ENCODE measurements at regions not wholly inside any gene's neighbourhood (a gene's known extent, or its start where the extent isn't known, plus 50 kb on each side); places are given as distances from the start of the nearest gene placed in this dataset.

DNA sequence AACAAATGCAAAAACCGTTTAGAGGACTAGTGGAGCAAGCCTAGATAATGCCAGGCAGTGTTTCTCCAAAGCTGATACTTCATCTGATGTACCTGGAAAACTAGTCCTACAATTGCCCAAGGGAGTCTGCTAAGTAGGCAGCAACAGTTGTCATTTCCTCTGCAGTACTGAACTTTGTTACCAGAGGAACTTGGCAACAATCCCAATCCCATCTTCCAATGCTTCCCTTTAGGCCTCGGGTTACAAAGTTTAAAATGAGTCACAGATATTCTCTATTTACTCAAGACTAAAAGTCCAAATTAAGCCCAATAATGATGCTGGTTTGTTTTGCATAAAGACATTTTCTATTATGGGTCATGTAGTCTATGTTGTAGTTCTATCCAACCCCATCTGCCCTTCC lies 120.0 kb upstream of the GLRA2 start:
- no peak overlapping the region for H3K4me3 Mint-ChIP-seq

DNA sequence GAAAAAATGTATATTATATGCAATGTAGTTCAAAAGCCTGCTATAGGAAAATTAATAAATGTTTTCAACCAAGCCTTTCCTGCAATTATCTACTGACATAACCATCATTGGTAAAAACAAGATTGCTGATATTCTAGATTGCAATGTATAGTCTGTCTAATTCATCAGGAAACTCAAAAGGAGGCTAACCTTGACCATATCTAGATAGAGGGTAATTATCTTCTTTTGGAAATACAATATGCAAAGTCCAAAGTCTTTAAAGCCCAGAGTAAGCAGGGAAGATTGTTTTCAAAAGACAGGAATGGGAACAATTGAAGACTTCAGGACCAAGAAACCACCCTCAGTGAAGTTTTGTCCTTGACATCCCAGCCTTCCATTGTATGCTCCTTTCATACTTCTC lies 123.1 kb upstream of the GLRA2 start:
- Mint-ChIP-seq H3K36me3 (no peaks in the 10 kb centered on the region), H3K4me1 (no peaks in the 10 kb centered on the region), H3K27ac (no peak overlapping the region), H3K4me3 (no peak overlapping the region), H3K27me3 (no peaks in the 10 kb centered on the region), H3K9me3 (peaks cover 0 to 1% (median 0%) of the 10 kb centered on the region in 7 donors)
- no peaks in the 10 kb centered on the region for H3K4me1 ChIP-seq (ENCODE audit: control insufficient read depth, insufficient read depth, low read length, poor library complexity, severe bottlenecking)
- no peak overlapping the region for H3K27ac ChIP-seq (ENCODE audit: insufficient read depth, low read length, poor library complexity, severe bottlenecking)
- DNase-seq (no peak), ATAC-seq (ENCODE audit: low read depth in 2 of 2) (no peak)
- no peaks in the 10 kb centered on the region for H3K27me3 ChIP-seq (ENCODE audit: control insufficient read depth, insufficient read depth, low read length)
- H3K36me3 ChIP-seq (ENCODE audit: control insufficient read depth, insufficient read depth, low read length): no peaks in the 10 kb centered on the region
- no peaks in the 10 kb centered on the region for H3K9me3 ChIP-seq (ENCODE audit: control insufficient read depth in 2 of 2, low read length in 2 of 2)
- H3K4me3 ChIP-seq (ENCODE audit: low read depth, low read length): no peak overlapping the region

More for the DNA sequence above, 120.0 kb upstream of the GLRA2 start:
- H3K4me1 Mint-ChIP-seq: no peaks in the 10 kb centered on the region
- Histone ChIP-seq H3K27ac (ENCODE audit: insufficient read depth, low read length, poor library complexity, severe bottlenecking) (no peak overlapping the region), H3K27me3 (ENCODE audit: control insufficient read depth, insufficient read depth, low read length) (no peaks in the 10 kb centered on the region), H3K9me3 (ENCODE audit: control insufficient read depth in 2 of 2, low read length in 2 of 2) (no peaks in the 10 kb centered on the region), H3K36me3 (ENCODE audit: control insufficient read depth, insufficient read depth, low read length) (no peaks in the 10 kb centered on the region), H3K4me3 (ENCODE audit: low read depth, low read length) (no peak overlapping the region), H3K4me1 (ENCODE audit: control insufficient read depth, insufficient read depth, low read length, poor library complexity, severe bottlenecking) (no peaks in the 10 kb centered on the region)
- H3K9me3 Mint-ChIP-seq: peaks cover 0 to 6% (median 1%) of the 10 kb centered on the region in 7 donors
- H3K36me3 Mint-ChIP-seq: no peaks in the 10 kb centered on the region
- DNase-seq (no peak), ATAC-seq (ENCODE audit: low read depth in 2 of 2) (no peak)
- no peaks in the 10 kb centered on the region for H3K27me3 Mint-ChIP-seq
- H3K27ac Mint-ChIP-seq: no peak overlapping the region

DNA sequence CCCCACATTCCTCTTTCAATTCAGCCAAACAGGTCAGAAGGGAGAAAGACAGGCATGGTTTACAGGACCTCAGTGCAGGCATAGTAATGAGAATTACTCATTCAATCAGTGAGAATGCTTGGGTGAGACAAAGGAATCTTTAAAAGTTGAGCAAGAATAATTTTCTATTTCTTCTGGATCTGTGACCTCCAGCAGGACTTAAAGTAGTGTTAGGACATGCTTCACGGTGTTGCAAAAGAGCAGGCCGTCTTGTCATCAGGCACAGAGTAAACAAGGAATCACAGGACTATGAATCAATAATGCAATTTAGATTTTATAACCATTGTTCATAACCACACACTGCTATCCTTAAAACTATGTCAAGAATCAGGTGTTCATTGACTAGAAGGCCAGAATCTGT lies 130.6 kb upstream of the GLRA2 start:
- Histone ChIP-seq H3K4me1 (ENCODE audit: control insufficient read depth, insufficient read depth, low read length, poor library complexity, severe bottlenecking) (no peaks in the 10 kb centered on the region), H3K36me3 (ENCODE audit: control insufficient read depth, insufficient read depth, low read length) (no peaks in the 10 kb centered on the region), H3K27me3 (ENCODE audit: control insufficient read depth, insufficient read depth, low read length) (no peaks in the 10 kb centered on the region), H3K9me3 (ENCODE audit: control insufficient read depth in 2 of 2, low read length in 2 of 2) (no peaks in the 10 kb centered on the region), H3K4me3 (ENCODE audit: low read depth, low read length) (no peak overlapping the region), H3K27ac (ENCODE audit: insufficient read depth, low read length, poor library complexity, severe bottlenecking) (no peak overlapping the region)
- no peak overlapping the region for H3K4me3 Mint-ChIP-seq
- no peak for ATAC-seq (ENCODE audit: low read depth in 2 of 2)
- no peak for DNase-seq
- H3K4me1 Mint-ChIP-seq: no peaks in the 10 kb centered on the region
- H3K9me3 Mint-ChIP-seq: peaks cover 0 to 11% (median 0%) of the 10 kb centered on the region in 7 donors
- H3K27me3 Mint-ChIP-seq: no peaks in the 10 kb centered on the region
- no peaks in the 10 kb centered on the region for H3K36me3 Mint-ChIP-seq
- H3K27ac Mint-ChIP-seq: no peak overlapping the region

DNA sequence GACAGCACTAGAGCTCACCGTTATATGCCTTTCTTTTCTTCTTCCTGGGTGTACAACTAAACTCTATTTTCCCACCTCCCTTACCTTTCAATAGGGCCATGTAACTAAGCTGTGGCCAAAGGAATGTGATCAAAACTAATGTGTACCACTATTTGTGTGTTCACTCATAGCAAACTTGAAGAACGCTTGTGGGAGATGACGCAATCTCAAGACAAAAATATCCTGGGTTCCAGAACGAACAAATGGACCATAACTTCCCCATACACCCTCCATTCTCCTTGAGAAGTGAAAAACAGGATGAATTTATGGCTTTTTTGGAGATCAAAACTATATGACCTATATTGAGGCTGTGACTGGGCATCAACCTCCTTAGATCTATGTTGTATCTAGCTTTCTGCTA lies 139.7 kb upstream of the GLRA2 start:
- no peak overlapping the region for H3K4me3 ChIP-seq (ENCODE audit: low read depth, low read length)
- peaks cover 0 to 6% (median 0%) of the 10 kb centered on the region in 7 donors for H3K9me3 Mint-ChIP-seq
- no peaks in the 10 kb centered on the region for H3K27me3 Mint-ChIP-seq
- no peaks in the 10 kb centered on the region for H3K9me3 ChIP-seq (ENCODE audit: control insufficient read depth in 2 of 2, low read length in 2 of 2)
- H3K27me3 ChIP-seq (ENCODE audit: control insufficient read depth, insufficient read depth, low read length): no peaks in the 10 kb centered on the region
- no peaks in the 10 kb centered on the region for H3K36me3 ChIP-seq (ENCODE audit: control insufficient read depth, insufficient read depth, low read length)
- ATAC-seq (ENCODE audit: low read depth in 2 of 2) (no peak), DNase-seq (no peak)
- H3K36me3 Mint-ChIP-seq: no peaks in the 10 kb centered on the region
- no peaks in the 10 kb centered on the region for H3K4me1 Mint-ChIP-seq
- H3K4me1 ChIP-seq (ENCODE audit: control insufficient read depth, insufficient read depth, low read length, poor library complexity, severe bottlenecking): no peaks in the 10 kb centered on the region
- H3K27ac ChIP-seq (ENCODE audit: insufficient read depth, low read length, poor library complexity, severe bottlenecking): no peak overlapping the region
- H3K27ac Mint-ChIP-seq: no peak overlapping the region
- no peak overlapping the region for H3K4me3 Mint-ChIP-seq

DNA sequence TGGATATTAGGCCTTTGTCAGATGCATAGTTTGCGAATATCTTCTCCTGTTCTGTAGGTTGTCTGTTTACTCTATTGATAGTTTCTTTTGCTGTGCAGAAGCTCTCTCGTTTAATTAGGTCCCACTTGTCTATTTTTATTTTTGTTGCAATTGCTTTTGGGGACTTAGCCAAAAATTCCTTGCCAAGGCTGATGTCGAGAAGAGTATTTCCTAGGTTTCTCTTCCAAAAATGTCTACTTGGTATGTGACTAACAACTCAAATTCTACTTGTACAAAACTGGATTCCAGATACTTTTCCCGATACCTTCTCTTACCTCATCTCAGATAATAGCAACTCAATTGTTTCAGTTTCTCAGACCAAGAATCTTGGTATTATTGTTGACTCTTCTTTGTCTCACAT lies 142.4 kb upstream of the GLRA2 start:
- Mint-ChIP-seq H3K27me3 (no peaks in the 10 kb centered on the region), H3K27ac (no peak overlapping the region), H3K4me1 (no peaks in the 10 kb centered on the region), H3K4me3 (no peak overlapping the region), H3K9me3 (peaks cover 0 to 2% (median 0%) of the 10 kb centered on the region in 7 donors), H3K36me3 (no peaks in the 10 kb centered on the region)
- Histone ChIP-seq H3K36me3 (ENCODE audit: control insufficient read depth, insufficient read depth, low read length) (no peaks in the 10 kb centered on the region), H3K4me1 (ENCODE audit: control insufficient read depth, insufficient read depth, low read length, poor library complexity, severe bottlenecking) (no peaks in the 10 kb centered on the region), H3K9me3 (ENCODE audit: control insufficient read depth in 2 of 2, low read length in 2 of 2) (no peaks in the 10 kb centered on the region), H3K4me3 (ENCODE audit: low read depth, low read length) (no peak overlapping the region), H3K27me3 (ENCODE audit: control insufficient read depth, insufficient read depth, low read length) (no peaks in the 10 kb centered on the region), H3K27ac (ENCODE audit: insufficient read depth, low read length, poor library complexity, severe bottlenecking) (no peak overlapping the region)
- DNase-seq (no peak), ATAC-seq (ENCODE audit: low read depth in 2 of 2) (no peak)

DNA sequence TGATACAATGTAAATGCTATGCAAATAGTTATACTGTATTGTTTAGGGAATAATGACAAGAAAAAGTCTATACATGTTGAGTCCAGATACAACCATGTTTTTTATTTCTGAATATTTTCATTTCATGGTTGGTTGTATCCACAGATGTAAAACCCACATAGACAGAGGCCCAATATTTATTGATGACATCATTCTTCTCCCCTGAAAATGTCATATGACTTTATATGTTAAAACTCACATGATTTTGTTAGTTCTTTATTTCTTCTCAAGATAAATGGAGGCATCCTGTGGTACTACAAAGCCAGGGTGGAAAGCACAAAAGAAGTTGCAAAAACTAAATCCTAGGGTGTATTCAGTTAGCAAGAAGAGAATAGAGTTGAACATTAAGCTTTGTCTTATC lies 149.3 kb upstream of the GLRA2 start:
- Mint-ChIP-seq H3K4me3 (no peak overlapping the region), H3K36me3 (no peaks in the 10 kb centered on the region), H3K27ac (no peak overlapping the region), H3K9me3 (peaks cover 0 to 4% (median 0%) of the 10 kb centered on the region in 7 donors), H3K27me3 (no peaks in the 10 kb centered on the region), H3K4me1 (no peaks in the 10 kb centered on the region)
- H3K9me3 ChIP-seq (ENCODE audit: control insufficient read depth in 2 of 2, low read length in 2 of 2): no peaks in the 10 kb centered on the region
- ATAC-seq (ENCODE audit: low read depth in 2 of 2) (no peak), DNase-seq (no peak)
- H3K27ac ChIP-seq (ENCODE audit: insufficient read depth, low read length, poor library complexity, severe bottlenecking): no peak overlapping the region
- H3K4me1 ChIP-seq (ENCODE audit: control insufficient read depth, insufficient read depth, low read length, poor library complexity, severe bottlenecking): no peaks in the 10 kb centered on the region
- H3K36me3 ChIP-seq (ENCODE audit: control insufficient read depth, insufficient read depth, low read length): no peaks in the 10 kb centered on the region
- no peak overlapping the region for H3K4me3 ChIP-seq (ENCODE audit: low read depth, low read length)
- H3K27me3 ChIP-seq (ENCODE audit: control insufficient read depth, insufficient read depth, low read length): no peaks in the 10 kb centered on the region

DNA sequence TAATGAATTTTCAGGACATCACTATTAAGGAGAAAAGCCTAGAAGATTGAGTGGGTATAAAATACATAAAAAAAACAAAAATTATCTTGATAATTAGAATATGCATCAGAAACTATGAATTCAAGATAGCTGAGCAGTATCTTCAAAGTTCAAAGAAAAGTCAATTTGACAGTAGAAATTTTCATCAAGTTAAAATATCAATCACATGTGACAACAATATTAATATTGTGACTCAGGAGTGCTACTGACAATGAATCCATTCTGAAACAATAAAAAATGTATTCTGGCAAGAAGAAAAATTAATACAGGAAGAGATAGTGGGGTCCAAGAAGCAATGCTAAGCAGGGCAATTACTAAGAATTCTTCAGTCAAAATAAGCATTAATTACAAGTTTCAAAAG lies 151.9 kb upstream of the GLRA2 start:
- H3K36me3 Mint-ChIP-seq: no peaks in the 10 kb centered on the region
- no peaks in the 10 kb centered on the region for H3K27me3 Mint-ChIP-seq
- no peaks in the 10 kb centered on the region for H3K4me1 Mint-ChIP-seq
- Histone ChIP-seq H3K4me3 (ENCODE audit: low read depth, low read length) (no peak overlapping the region), H3K36me3 (ENCODE audit: control insufficient read depth, insufficient read depth, low read length) (no peaks in the 10 kb centered on the region), H3K27ac (ENCODE audit: insufficient read depth, low read length, poor library complexity, severe bottlenecking) (no peak overlapping the region), H3K4me1 (ENCODE audit: control insufficient read depth, insufficient read depth, low read length, poor library complexity, severe bottlenecking) (no peaks in the 10 kb centered on the region), H3K27me3 (ENCODE audit: control insufficient read depth, insufficient read depth, low read length) (no peaks in the 10 kb centered on the region), H3K9me3 (ENCODE audit: control insufficient read depth in 2 of 2, low read length in 2 of 2) (no peaks in the 10 kb centered on the region)
- H3K9me3 Mint-ChIP-seq: peaks cover 0 to 4% (median 0%) of the 10 kb centered on the region in 7 donors
- H3K27ac Mint-ChIP-seq: no peak overlapping the region
- ATAC-seq (ENCODE audit: low read depth in 2 of 2) (no peak), DNase-seq (no peak)
- no peak overlapping the region for H3K4me3 Mint-ChIP-seq

DNA sequence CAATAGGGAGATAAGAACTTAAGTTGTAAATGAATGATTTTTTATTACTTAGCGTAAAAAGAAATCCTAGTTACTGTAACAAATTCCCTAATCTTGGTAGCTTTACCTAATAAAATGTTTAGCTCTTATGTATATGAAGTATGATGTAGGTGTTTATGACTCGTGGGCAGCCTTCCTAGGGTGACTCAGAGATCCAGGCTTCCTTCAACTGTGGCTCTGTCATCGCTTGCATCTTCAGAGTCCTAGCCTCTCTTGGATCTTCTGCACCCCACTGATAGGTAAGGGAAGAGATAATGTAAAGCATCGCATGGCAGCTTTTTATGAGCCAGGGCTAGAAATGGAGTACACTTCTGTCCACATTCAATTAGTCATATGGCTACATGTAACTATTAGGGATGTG lies 165.6 kb upstream of the GLRA2 start:
- Mint-ChIP-seq H3K4me3 (no peak overlapping the region), H3K36me3 (no peaks in the 10 kb centered on the region), H3K9me3 (peaks cover 0 to 6% (median 0%) of the 10 kb centered on the region in 7 donors), H3K27me3 (no peaks in the 10 kb centered on the region), H3K27ac (no peak overlapping the region), H3K4me1 (no peaks in the 10 kb centered on the region)
- H3K4me3 ChIP-seq (ENCODE audit: low read depth, low read length): no peak overlapping the region
- ATAC-seq (ENCODE audit: low read depth in 2 of 2) (no peak), DNase-seq (no peak)
- H3K27me3 ChIP-seq (ENCODE audit: control insufficient read depth, insufficient read depth, low read length): no peaks in the 10 kb centered on the region
- no peaks in the 10 kb centered on the region for H3K9me3 ChIP-seq (ENCODE audit: control insufficient read depth in 2 of 2, low read length in 2 of 2)
- H3K27ac ChIP-seq (ENCODE audit: insufficient read depth, low read length, poor library complexity, severe bottlenecking): no peak overlapping the region
- H3K4me1 ChIP-seq (ENCODE audit: control insufficient read depth, insufficient read depth, low read length, poor library complexity, severe bottlenecking): no peaks in the 10 kb centered on the region
- H3K36me3 ChIP-seq (ENCODE audit: control insufficient read depth, insufficient read depth, low read length): no peaks in the 10 kb centered on the region

Data from CD4-positive, CD25-positive, alpha-beta regulatory T cell (primary cell).